Gastrocnemius medialis (tissue), 4 donors: ENCODE measurements at regions not wholly inside any gene's neighbourhood (a gene's known extent, or its start where the extent isn't known, plus 50 kb on each side); places are given as distances from the start of the nearest gene placed in this dataset.

Source experiments
- ATAC-seq, 2 donors: fragments of 150-250 bp; one replicate each; pipeline ENCODE4 v1.9.1; 2016
- DNase-seq, 2 donors: peaks; one replicate each; pipeline ENCODE4 v3.0.0-alpha.2; 2019
- H3K27ac ChIP-seq, 4 donors: fragments of 200-600 bp; sonication (generic); 1 replicate in 1 of 4; 2 replicates in 3 of 4; pipeline ENCODE4 v1.5.1; 2016 to 2018; ENCODE audit warnings: mild to moderate bottlenecking in 2 of 4, moderate library complexity in 1 of 4
- H3K27me3 ChIP-seq, 3 donors: fragments of 200-600 bp; sonication (generic) in 2 of 3; 1 replicate in 1 of 3; 2 replicates in 2 of 3; pipeline versions ENCODE4 v1.5.1 to v1.6.0; 2016 to 2019; ENCODE audit warnings: mild to moderate bottlenecking in 1 of 3, moderate library complexity in 1 of 3
- H3K36me3 ChIP-seq, 2 donors: fragments of 200-600 bp; sonication (generic) in 1 of 2; one replicate each; pipeline ENCODE4 v1.5.1; 2017 to 2018
- H3K4me1 ChIP-seq, 2 donors: fragments of 200-600 bp; sonication (generic) in 1 of 2; one replicate each; pipeline ENCODE4 v1.5.1; 2016 to 2017; ENCODE audit warnings: mild to moderate bottlenecking in 2 of 2
- H3K4me3 ChIP-seq, 4 donors: fragments of 200-600 bp; sonication (generic) in 3 of 4; 1 replicate in 1 of 4; 2 replicates in 3 of 4; pipeline ENCODE4 v1.5.1; 2016 to 2019; ENCODE audit warnings: mild to moderate bottlenecking in 2 of 4
- H3K9me3 ChIP-seq, 3 donors: fragments of 200-600 bp; sonication (generic) in 2 of 3; 1 replicate in 1 of 3; 2 replicates in 2 of 3; pipeline ENCODE4 v1.5.1; 2016 to 2019
- CTCF ChIP-seq, 5 experiments: fragments of 450-650 bp in 3 of 5; fragments of 200-600 bp in 2 of 5; sonication (generic) in 2 of 5; IDR thresholded peaks in 4 of 5; conservative IDR thresholded peaks in 1 of 5; 1 replicate in 4 of 5; 2 replicates in 1 of 5; pipeline ENCODE4 v1.5.1; 2016 to 2019; ENCODE audit warnings: antibody characterized with exemption in 5 of 5, mild to moderate bottlenecking in 3 of 5, moderate library complexity in 3 of 5
- POLR2A ChIP-seq, 2 donors: fragments of 450-650 bp; IDR thresholded peaks; one replicate each; pipeline ENCODE4 v1.6.1; 2017; ENCODE audit warnings: antibody characterized with exemption in 2 of 2, mild to moderate bottlenecking in 2 of 2, moderate library complexity in 2 of 2
- in situ Hi-C, 4 donors: fragments of 200-750 bp; cut with MboI; loops; one replicate each; pipeline versions ENCODE4 v1.15.0 to v1.8.0; 2017; ENCODE audit warnings: low sequenced_read_pairs in 4 of 4
- intact Hi-C: fragments of 100-400 bp; cut with DNase I; formaldehyde crosslinking; loops from one replicate; pipeline ENCODE4 v1.15.1; 2023; ENCODE audit warnings: low total_unique reads

GRCh38 chr7:52463341-52463740 lies 572.1 kb upstream of the POM121L12 start:
- no peak overlapping the region for H3K4me3 ChIP-seq
- no peaks in the 10 kb centered on the region for H3K4me1 ChIP-seq
- H3K9me3 ChIP-seq = no peaks in the 10 kb centered on the region
- in situ Hi-C loops = no loop called here
- H3K36me3 ChIP-seq = no peaks in the 10 kb centered on the region
- TF ChIP-seq CTCF (IDR thresholded peaks at IDR 0.05 in 4 of 5, conservative IDR thresholded peaks at IDR 0.05 in 1 of 5) = no peak
- TF ChIP-seq POLR2A (IDR thresholded peaks at IDR 0.05) = no peak
- ATAC-seq = no peak
- H3K27ac ChIP-seq = no peak overlapping the region
- intact Hi-C loops = no loop called here
- no peak for DNase-seq
- no peaks in the 10 kb centered on the region for H3K27me3 ChIP-seq

- TF ChIP-seq CTCF (IDR thresholded peaks at IDR 0.05 in 4 of 5, conservative IDR thresholded peaks at IDR 0.05 in 1 of 5) = no peak
- TF ChIP-seq POLR2A (IDR thresholded peaks at IDR 0.05) = no peak
- no peak for DNase-seq
- H3K36me3 ChIP-seq = no peaks in the 10 kb centered on the region
- intact Hi-C loops = no loop called here
- in situ Hi-C loops = no loop called here
- H3K4me1 ChIP-seq = no peaks in the 10 kb centered on the region
- H3K27me3 ChIP-seq = no peaks in the 10 kb centered on the region
- H3K4me3 ChIP-seq = no peak overlapping the region
- H3K9me3 ChIP-seq = no peaks in the 10 kb centered on the region
- no peak for ATAC-seq
- H3K27ac ChIP-seq = no peak overlapping the region
These were observed 573.0 kb upstream of the POM121L12 start for GRCh38 chr7:52462474-52462873.

- intact Hi-C loops (no loop called here), in situ Hi-C loops (no loop called here)
- Histone ChIP-seq H3K27ac (no peak overlapping the region), H3K36me3 (no peaks in the 10 kb centered on the region), H3K9me3 (no peaks in the 10 kb centered on the region), H3K4me1 (no peaks in the 10 kb centered on the region), H3K4me3 (no peak overlapping the region), H3K27me3 (no peaks in the 10 kb centered on the region)
- TF ChIP-seq POLR2A (IDR thresholded peaks at IDR 0.05) (no peak), CTCF (IDR thresholded peaks at IDR 0.05 in 4 of 5, conservative IDR thresholded peaks at IDR 0.05 in 1 of 5) (no peak)
- DNase-seq = no peak
- no peak for ATAC-seq
These were observed 579.9 kb upstream of the POM121L12 start for GRCh38 chr7:52455571-52455970.

- Histone ChIP-seq H3K9me3 (no peaks in the 10 kb centered on the region), H3K27ac (no peak overlapping the region), H3K36me3 (no peaks in the 10 kb centered on the region), H3K4me3 (no peak overlapping the region), H3K4me1 (no peaks in the 10 kb centered on the region), H3K27me3 (no peaks in the 10 kb centered on the region)
- TF ChIP-seq POLR2A (IDR thresholded peaks at IDR 0.05) (no peak), CTCF (IDR thresholded peaks at IDR 0.05 in 4 of 5, conservative IDR thresholded peaks at IDR 0.05 in 1 of 5) (no peak)
- in situ Hi-C loops (no loop called here), intact Hi-C loops (no loop called here)
- no peak for DNase-seq
- ATAC-seq = no peak
These were observed 584.6 kb upstream of the POM121L12 start for GRCh38 chr7:52450816-52451215.

- in situ Hi-C loops (no loop called here), intact Hi-C loops (no loop called here)
- Histone ChIP-seq H3K9me3 (no peaks in the 10 kb centered on the region), H3K4me1 (no peaks in the 10 kb centered on the region), H3K36me3 (no peaks in the 10 kb centered on the region), H3K27ac (no peak overlapping the region), H3K4me3 (no peak overlapping the region), H3K27me3 (no peaks in the 10 kb centered on the region)
- TF ChIP-seq CTCF (IDR thresholded peaks at IDR 0.05 in 4 of 5, conservative IDR thresholded peaks at IDR 0.05 in 1 of 5) = no peak
- TF ChIP-seq POLR2A (IDR thresholded peaks at IDR 0.05) = no peak
- DNase-seq (no peak), ATAC-seq (no peak)
These were observed 587.8 kb upstream of the POM121L12 start for GRCh38 chr7:52447581-52448180.
